ENCODE measurements at regions not wholly inside any gene's neighbourhood (a gene's known extent, or its start where the extent isn't known, plus 50 kb on each side); places are given as distances from the start of the nearest gene placed in this dataset.
A peak's percentile ranks its signal among the peaks of the same experiment; 100 is the strongest.
"Not testable (repeated sequence)": the region's sequence is repeated elsewhere in the genome, so short reads cannot be mapped to it uniquely, and the experiment has no call there.

DNA sequence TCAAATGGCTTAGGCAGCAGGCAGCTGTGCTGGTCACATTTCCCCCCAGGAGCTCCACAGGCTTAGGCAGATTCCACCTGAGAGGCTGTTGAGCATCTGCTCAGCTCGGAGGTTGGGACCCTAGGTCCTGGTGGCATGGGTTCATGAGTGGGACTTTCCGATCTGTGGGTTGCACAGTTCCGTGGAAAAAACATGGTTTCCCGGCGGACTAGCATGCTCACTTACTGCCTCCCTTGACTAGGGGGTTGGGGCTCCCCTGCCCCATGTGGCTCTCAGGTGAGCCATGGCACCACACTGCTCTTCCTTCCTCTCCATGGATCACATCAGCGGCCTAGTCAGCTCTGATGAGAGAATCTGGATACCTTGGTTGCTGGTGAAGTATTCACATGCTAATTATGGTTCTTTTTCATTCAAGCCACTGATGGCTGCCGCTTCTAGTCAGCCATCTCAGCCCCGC is 685.1 kb downstream of the METTL15 start:
- no peak overlapping the region for H3K4me3 Mint-ChIP-seq
- no peaks in the 10 kb centered on the region for H3K4me1 Mint-ChIP-seq
- peaks cover 3 to 27% (median 8%) of the 10 kb centered on the region in 7 donors for H3K9me3 Mint-ChIP-seq
- Histone ChIP-seq H3K27me3 (ENCODE audit: control insufficient read depth, insufficient read depth, low read length) (no peaks in the 10 kb centered on the region), H3K36me3 (ENCODE audit: control insufficient read depth, insufficient read depth, low read length) (no peaks in the 10 kb centered on the region), H3K4me1 (ENCODE audit: control insufficient read depth, insufficient read depth, low read length, poor library complexity, severe bottlenecking) (no peaks in the 10 kb centered on the region), H3K4me3 (ENCODE audit: low read depth, low read length) (no peak overlapping the region), H3K9me3 (ENCODE audit: control insufficient read depth in 2 of 2, low read length in 2 of 2) (no peaks in the 10 kb centered on the region), H3K27ac (ENCODE audit: insufficient read depth, low read length, poor library complexity, severe bottlenecking) (no peak overlapping the region)
- ATAC-seq (ENCODE audit: low read depth in 2 of 2) (no peak), DNase-seq (no peak)
- no peaks in the 10 kb centered on the region for H3K36me3 Mint-ChIP-seq
- H3K27ac Mint-ChIP-seq, result peak overlapping the region in 1 of 3 donors; percentile 35
- H3K27me3 Mint-ChIP-seq, result no peaks in the 10 kb centered on the region

GRCh38 chr11:28792856-28793255 is 684.7 kb downstream of the METTL15 start:
- Histone ChIP-seq H3K4me3 (ENCODE audit: low read depth, low read length) (no peak overlapping the region), H3K27me3 (ENCODE audit: control insufficient read depth, insufficient read depth, low read length) (no peaks in the 10 kb centered on the region), H3K9me3 (ENCODE audit: control insufficient read depth in 2 of 2, low read length in 2 of 2) (no peaks in the 10 kb centered on the region), H3K27ac (ENCODE audit: insufficient read depth, low read length, poor library complexity, severe bottlenecking) (no peak overlapping the region), H3K4me1 (ENCODE audit: control insufficient read depth, insufficient read depth, low read length, poor library complexity, severe bottlenecking) (no peaks in the 10 kb centered on the region), H3K36me3 (ENCODE audit: control insufficient read depth, insufficient read depth, low read length) (no peaks in the 10 kb centered on the region)
- Mint-ChIP-seq H3K36me3 (no peaks in the 10 kb centered on the region), H3K27me3 (no peaks in the 10 kb centered on the region), H3K4me1 (no peaks in the 10 kb centered on the region), H3K4me3 (no peak overlapping the region), H3K27ac (no peak overlapping the region), H3K9me3 (peaks cover 3 to 23% (median 9%) of the 10 kb centered on the region in 7 donors)
- no peak for ATAC-seq (ENCODE audit: low read depth in 2 of 2)
- no peak for DNase-seq

GRCh38 chr11:28787897-28788296 is 679.7 kb downstream of the METTL15 start:
- not testable (repeated sequence) for H3K9me3 ChIP-seq (ENCODE audit: control insufficient read depth in 2 of 2, low read length in 2 of 2); H3K27ac ChIP-seq (ENCODE audit: insufficient read depth, low read length, poor library complexity, severe bottlenecking); DNase-seq; H3K4me3 Mint-ChIP-seq; H3K4me1 Mint-ChIP-seq; H3K27me3 Mint-ChIP-seq; H3K4me3 ChIP-seq (ENCODE audit: low read depth, low read length); H3K27me3 ChIP-seq (ENCODE audit: control insufficient read depth, insufficient read depth, low read length); H3K36me3 ChIP-seq (ENCODE audit: control insufficient read depth, insufficient read depth, low read length); H3K27ac Mint-ChIP-seq; ATAC-seq (ENCODE audit: low read depth in 2 of 2); H3K4me1 ChIP-seq (ENCODE audit: control insufficient read depth, insufficient read depth, low read length, poor library complexity, severe bottlenecking); H3K36me3 Mint-ChIP-seq
- H3K9me3 Mint-ChIP-seq, result peaks cover 3 to 11% (median 9%) of the 10 kb centered on the region in 7 donors

DNA sequence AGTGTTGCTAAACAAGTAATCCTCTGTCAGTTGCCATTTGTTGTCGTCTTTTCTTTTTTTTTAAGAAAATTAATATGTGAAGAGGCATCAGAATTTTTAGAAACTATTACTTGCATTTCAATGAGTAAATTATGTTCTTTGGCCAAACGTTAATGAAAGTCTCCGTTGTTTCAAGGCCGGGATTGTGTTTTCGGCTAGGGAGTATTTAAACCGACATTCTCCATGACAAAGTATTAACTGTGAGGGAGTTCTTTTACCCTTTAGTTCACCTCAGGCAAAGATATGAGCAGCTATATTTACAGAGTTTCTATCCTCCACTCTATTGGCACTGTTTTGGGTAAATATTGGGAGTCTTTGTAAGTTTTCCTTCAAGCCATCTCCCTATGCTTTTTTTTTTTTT is 668.9 kb downstream of the METTL15 start:
- Histone ChIP-seq H3K27me3 (ENCODE audit: control insufficient read depth, insufficient read depth, low read length) (no peaks in the 10 kb centered on the region), H3K9me3 (ENCODE audit: control insufficient read depth in 2 of 2, low read length in 2 of 2) (peaks cover 2 to 6% of the 10 kb centered on the region in 2 experiments), H3K4me3 (ENCODE audit: low read depth, low read length) (no peak overlapping the region), H3K4me1 (ENCODE audit: control insufficient read depth, insufficient read depth, low read length, poor library complexity, severe bottlenecking) (no peaks in the 10 kb centered on the region), H3K36me3 (ENCODE audit: control insufficient read depth, insufficient read depth, low read length) (no peaks in the 10 kb centered on the region), H3K27ac (ENCODE audit: insufficient read depth, low read length, poor library complexity, severe bottlenecking) (no peak overlapping the region)
- Mint-ChIP-seq H3K27me3 (no peaks in the 10 kb centered on the region), H3K4me3 (no peak overlapping the region), H3K9me3 (peaks cover 0 to 26% (median 5%) of the 10 kb centered on the region in 7 donors), H3K36me3 (no peaks in the 10 kb centered on the region), H3K4me1 (no peaks in the 10 kb centered on the region), H3K27ac (no peak overlapping the region)
- DNase-seq (no peak), ATAC-seq (ENCODE audit: low read depth in 2 of 2) (no peak)

GRCh38 chr11:28773606-28774005 is 665.4 kb downstream of the METTL15 start:
- Mint-ChIP-seq H3K4me1 (no peaks in the 10 kb centered on the region), H3K27ac (no peak overlapping the region), H3K9me3 (peaks cover 0 to 16% (median 4%) of the 10 kb centered on the region in 7 donors), H3K36me3 (no peaks in the 10 kb centered on the region), H3K4me3 (no peak overlapping the region), H3K27me3 (no peaks in the 10 kb centered on the region)
- ATAC-seq (ENCODE audit: low read depth in 2 of 2), result no peak
- Histone ChIP-seq H3K4me1 (ENCODE audit: control insufficient read depth, insufficient read depth, low read length, poor library complexity, severe bottlenecking) (no peaks in the 10 kb centered on the region), H3K4me3 (ENCODE audit: low read depth, low read length) (no peak overlapping the region), H3K36me3 (ENCODE audit: control insufficient read depth, insufficient read depth, low read length) (no peaks in the 10 kb centered on the region), H3K27ac (ENCODE audit: insufficient read depth, low read length, poor library complexity, severe bottlenecking) (no peak overlapping the region), H3K9me3 (ENCODE audit: control insufficient read depth in 2 of 2, low read length in 2 of 2) (peaks cover 2 to 6% of the 10 kb centered on the region in 2 experiments), H3K27me3 (ENCODE audit: control insufficient read depth, insufficient read depth, low read length) (no peaks in the 10 kb centered on the region)
- no peak for DNase-seq

GRCh38 chr11:28770806-28771205 is 662.6 kb downstream of the METTL15 start:
- H3K4me1 Mint-ChIP-seq, result no peaks in the 10 kb centered on the region
- Histone ChIP-seq H3K9me3 (ENCODE audit: control insufficient read depth in 2 of 2, low read length in 2 of 2) (peaks cover 0 to 6% of the 10 kb centered on the region in 2 experiments), H3K27me3 (ENCODE audit: control insufficient read depth, insufficient read depth, low read length) (no peaks in the 10 kb centered on the region), H3K27ac (ENCODE audit: insufficient read depth, low read length, poor library complexity, severe bottlenecking) (no peak overlapping the region), H3K4me1 (ENCODE audit: control insufficient read depth, insufficient read depth, low read length, poor library complexity, severe bottlenecking) (no peaks in the 10 kb centered on the region), H3K36me3 (ENCODE audit: control insufficient read depth, insufficient read depth, low read length) (no peaks in the 10 kb centered on the region), H3K4me3 (ENCODE audit: low read depth, low read length) (no peak overlapping the region)
- no peaks in the 10 kb centered on the region for H3K36me3 Mint-ChIP-seq
- H3K9me3 Mint-ChIP-seq, result peaks cover 0 to 15% (median 5%) of the 10 kb centered on the region in 7 donors
- DNase-seq (no peak), ATAC-seq (ENCODE audit: low read depth in 2 of 2) (no peak)
- no peak overlapping the region for H3K27ac Mint-ChIP-seq
- H3K27me3 Mint-ChIP-seq, result no peaks in the 10 kb centered on the region
- no peak overlapping the region for H3K4me3 Mint-ChIP-seq

DNA sequence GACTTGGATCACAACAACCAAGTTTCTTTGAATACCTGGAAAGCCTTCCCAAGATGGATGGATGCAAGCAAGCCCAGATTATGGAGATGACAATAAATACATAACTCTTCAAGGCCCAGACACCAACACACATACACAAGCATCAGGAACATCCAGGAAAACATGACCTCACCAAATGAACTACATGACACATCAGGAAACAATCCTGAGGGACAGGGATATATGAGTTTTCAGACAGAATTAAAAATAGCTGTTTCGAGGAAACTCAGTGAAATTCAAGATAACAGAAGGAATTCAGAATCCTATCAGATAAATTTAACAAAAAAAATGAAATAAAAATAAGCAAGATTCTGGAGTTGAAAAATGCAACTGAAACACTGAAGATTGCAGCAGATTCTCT is 659.4 kb downstream of the METTL15 start:
- ATAC-seq (ENCODE audit: low read depth in 2 of 2) (no peak), DNase-seq (no peak)
- Histone ChIP-seq H3K9me3 (ENCODE audit: control insufficient read depth in 2 of 2, low read length in 2 of 2) (no peaks in the 10 kb centered on the region), H3K27me3 (ENCODE audit: control insufficient read depth, insufficient read depth, low read length) (no peaks in the 10 kb centered on the region), H3K4me3 (ENCODE audit: low read depth, low read length) (no peak overlapping the region), H3K27ac (ENCODE audit: insufficient read depth, low read length, poor library complexity, severe bottlenecking) (no peak overlapping the region), H3K36me3 (ENCODE audit: control insufficient read depth, insufficient read depth, low read length) (no peaks in the 10 kb centered on the region), H3K4me1 (ENCODE audit: control insufficient read depth, insufficient read depth, low read length, poor library complexity, severe bottlenecking) (no peaks in the 10 kb centered on the region)
- no peaks in the 10 kb centered on the region for H3K4me1 Mint-ChIP-seq
- no peak overlapping the region for H3K27ac Mint-ChIP-seq
- no peaks in the 10 kb centered on the region for H3K27me3 Mint-ChIP-seq
- H3K9me3 Mint-ChIP-seq, result peaks cover 2 to 16% (median 8%) of the 10 kb centered on the region in 7 donors
- H3K36me3 Mint-ChIP-seq, result no peaks in the 10 kb centered on the region
- H3K4me3 Mint-ChIP-seq, result no peak overlapping the region

GRCh38 chr11:28763876-28764275 is 655.7 kb downstream of the METTL15 start:
- ATAC-seq (ENCODE audit: low read depth in 2 of 2) (no peak), DNase-seq (no peak)
- Histone ChIP-seq H3K27me3 (ENCODE audit: control insufficient read depth, insufficient read depth, low read length) (no peaks in the 10 kb centered on the region), H3K36me3 (ENCODE audit: control insufficient read depth, insufficient read depth, low read length) (no peaks in the 10 kb centered on the region), H3K27ac (ENCODE audit: insufficient read depth, low read length, poor library complexity, severe bottlenecking) (no peak overlapping the region), H3K4me1 (ENCODE audit: control insufficient read depth, insufficient read depth, low read length, poor library complexity, severe bottlenecking) (no peaks in the 10 kb centered on the region), H3K4me3 (ENCODE audit: low read depth, low read length) (no peak overlapping the region), H3K9me3 (ENCODE audit: control insufficient read depth in 2 of 2, low read length in 2 of 2) (no peaks in the 10 kb centered on the region)
- Mint-ChIP-seq H3K9me3 (peaks cover 2 to 16% (median 5%) of the 10 kb centered on the region in 7 donors), H3K36me3 (no peaks in the 10 kb centered on the region), H3K4me1 (no peaks in the 10 kb centered on the region), H3K27ac (no peak overlapping the region), H3K27me3 (no peaks in the 10 kb centered on the region), H3K4me3 (no peak overlapping the region)
